A172 (cell line): ENCODE measurements at regions not wholly inside any gene's neighbourhood (a gene's known extent, or its start where the extent isn't known, plus 50 kb on each side); places are given as distances from the start of the nearest gene placed in this dataset.
"Not testable (repeated sequence)": the region's sequence is repeated elsewhere in the genome, so short reads cannot be mapped to it uniquely, and the experiment has no call there.

ENCODE experiments used
- DNase-seq: peaks from one replicate; pipeline ENCODE4 v3.0.0-alpha.2; 2015; ENCODE audit warnings: low spot score

- DNase-seq: no peak
These were observed 186.8 kb upstream of the ADRA1D start for GRCh38 chr20:4435671-4436455.

GRCh38 chr20:4435225-4435624 is 186.1 kb upstream of the ADRA1D start:
- DNase-seq: no peak

- DNase-seq: no peak
These were observed 185.6 kb upstream of the ADRA1D start for GRCh38 chr20:4434681-4435080.

GRCh38 chr20:4431446-4431845 is 182.4 kb upstream of the ADRA1D start:
- DNase-seq: no peak

GRCh38 chr20:4430826-4431225 is 181.7 kb upstream of the ADRA1D start:
- DNase-seq: not testable (repeated sequence)

- DNase-seq: no peak
These were observed 179.0 kb upstream of the ADRA1D start for GRCh38 chr20:4427940-4428586.

- DNase-seq: no peak
These were observed 169.1 kb upstream of the ADRA1D start for GRCh38 chr20:4418141-4418540.

- no peak for DNase-seq
These were observed 166.2 kb upstream of the ADRA1D start for GRCh38 chr20:4415281-4415680.

- DNase-seq: no peak
These were observed 164.4 kb upstream of the ADRA1D start for GRCh38 chr20:4413314-4414049.

- DNase-seq: no peak
These were observed 163.1 kb upstream of the ADRA1D start for GRCh38 chr20:4412216-4412615.

GRCh38 chr20:4411744-4412143 is 162.7 kb upstream of the ADRA1D start:
- no peak for DNase-seq

GRCh38 chr20:4406627-4407026 is 157.5 kb upstream of the ADRA1D start:
- DNase-seq: peak; percentile 61

- no peak for DNase-seq
These were observed 152.5 kb upstream of the ADRA1D start for GRCh38 chr20:4401601-4402000.

- no peak for DNase-seq
These were observed 135.9 kb upstream of the ADRA1D start for GRCh38 chr20:4384961-4385360.

- no peak for DNase-seq
These were observed 134.9 kb upstream of the ADRA1D start for GRCh38 chr20:4383961-4384360.

- DNase-seq: no peak
These were observed 126.8 kb upstream of the ADRA1D start for GRCh38 chr20:4375881-4376280.

- no peak for DNase-seq
These were observed 124.4 kb upstream of the ADRA1D start for GRCh38 chr20:4373454-4373853.

GRCh38 chr20:4371623-4372251 is 122.7 kb upstream of the ADRA1D start:
- DNase-seq: no peak

GRCh38 chr20:4370851-4371250 is 121.8 kb upstream of the ADRA1D start:
- DNase-seq: no peak

- peak; percentile 28 for DNase-seq
These were observed 120.7 kb upstream of the ADRA1D start for GRCh38 chr20:4369798-4370124.

- DNase-seq: no peak
These were observed 120.2 kb upstream of the ADRA1D start for GRCh38 chr20:4369119-4369797.

- DNase-seq: no peak
These were observed 117.0 kb upstream of the ADRA1D start for GRCh38 chr20:4366076-4366475.
